ENCODE measurements at regions not wholly inside any gene's neighbourhood (a gene's known extent, or its start where the extent isn't known, plus 50 kb on each side); places are given as distances from the start of the nearest gene placed in this dataset.

DNA sequence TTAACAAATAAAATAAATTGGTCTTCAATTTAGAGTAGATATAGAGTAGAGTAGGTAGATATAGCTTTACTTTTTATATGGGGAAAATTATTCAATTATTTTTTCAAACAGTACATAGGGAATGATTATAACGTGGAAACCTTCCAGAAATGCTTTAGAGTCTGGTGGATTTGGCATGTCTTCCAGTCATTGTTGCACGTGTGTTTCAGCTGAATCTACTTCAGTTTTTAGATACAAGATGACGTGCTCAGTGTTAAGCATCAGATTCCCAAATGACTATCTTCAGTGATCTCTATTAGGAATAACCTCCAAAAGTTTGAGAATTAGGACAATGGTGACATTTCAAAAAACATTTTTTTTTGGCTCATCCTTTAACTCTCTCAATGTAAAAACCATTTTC lies 616.9 kb downstream of the ANKRD50 start:
- no peaks in the 10 kb centered on the region for H3K9me2 ChIP-seq
- TF ChIP-seq FOXJ3 (CRISPR knock-in tag; IDR thresholded peaks at IDR 0.05) = no peak
- no peak for TF ChIP-seq POLR2AphosphoS5 (IDR thresholded peaks at IDR 0.05; ENCODE audit: low read depth, low read length)
- no peak for TF ChIP-seq MXI1 (IDR thresholded peaks at IDR 0.05; ENCODE audit: low read depth, low read length)
- no peak for TF ChIP-seq USF2 (IDR thresholded peaks at IDR 0.05; ENCODE audit: borderline replicate concordance, low read depth, low read length)
- ChIA-PET CTCF (no interaction called here), POLR2A (no interaction called here)
- no peaks in the 10 kb centered on the region for H3K27me3 ChIP-seq (ENCODE audit: insufficient read depth)
- H3K36me3 ChIP-seq (replicated peaks in 1 of 2; ENCODE audit: control insufficient read depth in 1 of 2, insufficient read depth in 2 of 2, low read length in 1 of 2) = no peaks in the 10 kb centered on the region
- H3F3A ChIP-seq (replicated peaks; ENCODE audit: insufficient read depth) = no peaks in the 10 kb centered on the region
- H4K20me1 ChIP-seq (ENCODE audit: insufficient read depth) = no peaks in the 10 kb centered on the region
- no peak overlapping the region for H3K9ac ChIP-seq
- no peaks in the 10 kb centered on the region for H3K4me1 ChIP-seq (ENCODE audit: control insufficient read depth in 1 of 2, insufficient read depth in 2 of 2, low read depth in 1 of 2, low read length in 1 of 2)
- no peak overlapping the region for H3K4me3 ChIP-seq (ENCODE audit: low read depth in 2 of 2, low read length in 1 of 2)
- H3K9me3 ChIP-seq = no peaks in the 10 kb centered on the region
- no peak overlapping the region for H3K4me2 ChIP-seq
- H3K79me2 ChIP-seq (ENCODE audit: insufficient read depth) = no peaks in the 10 kb centered on the region
- WGBS (ENCODE audit: low lambda C conversion rate) = 67% methylated on average over 3 of the region's 3 CpGs
- H3K27ac ChIP-seq (ENCODE audit: low read depth in 2 of 2, low read length in 1 of 2) = no peak overlapping the region
- DNase-seq = no peak
- no peak overlapping the region for H2AFZ ChIP-seq (ENCODE audit: low read depth)

DNA sequence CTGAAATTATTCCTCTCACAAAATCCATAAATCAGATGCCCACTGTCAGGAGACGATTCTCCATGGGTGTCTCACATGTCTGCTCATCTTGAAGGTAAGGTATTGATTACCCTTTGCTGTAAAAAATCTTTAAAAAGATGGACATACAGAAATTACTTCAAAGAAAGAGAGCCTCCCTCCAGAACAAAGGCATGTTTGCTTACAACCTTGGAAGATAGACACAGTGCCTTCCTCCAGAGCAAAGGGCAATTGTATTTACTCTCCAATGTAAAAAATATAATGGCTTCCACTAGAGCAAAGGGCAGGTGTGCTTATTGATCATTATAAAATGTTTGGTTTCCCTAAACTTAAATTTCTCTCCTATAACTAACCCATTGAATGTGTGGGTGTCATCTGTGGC lies 616.2 kb downstream of the ANKRD50 start:
- no peak for DNase-seq
- Histone ChIP-seq H2AFZ (ENCODE audit: low read depth) (no peak overlapping the region), H3K4me2 (no peak overlapping the region), H3K9me3 (no peaks in the 10 kb centered on the region), H3K4me1 (ENCODE audit: control insufficient read depth in 1 of 2, insufficient read depth in 2 of 2, low read depth in 1 of 2, low read length in 1 of 2) (no peaks in the 10 kb centered on the region), H4K20me1 (ENCODE audit: insufficient read depth) (no peaks in the 10 kb centered on the region), H3K4me3 (ENCODE audit: low read depth in 2 of 2, low read length in 1 of 2) (no peak overlapping the region), H3K36me3 (replicated peaks in 1 of 2; ENCODE audit: control insufficient read depth in 1 of 2, insufficient read depth in 2 of 2, low read length in 1 of 2) (no peaks in the 10 kb centered on the region), H3K79me2 (ENCODE audit: insufficient read depth) (no peaks in the 10 kb centered on the region), H3K9me2 (no peaks in the 10 kb centered on the region), H3K27me3 (ENCODE audit: insufficient read depth) (no peaks in the 10 kb centered on the region), H3F3A (replicated peaks; ENCODE audit: insufficient read depth) (no peaks in the 10 kb centered on the region), H3K9ac (no peak overlapping the region), H3K27ac (ENCODE audit: low read depth in 2 of 2, low read length in 1 of 2) (no peak overlapping the region)
- TF ChIP-seq POLR2AphosphoS5 (IDR thresholded peaks at IDR 0.05; ENCODE audit: low read depth, low read length) (no peak), RFX5 (IDR thresholded peaks at IDR 0.05; ENCODE audit: low read length) (no peak), USF1 (IDR thresholded peaks at IDR 0.05; ENCODE audit: borderline replicate concordance, low read depth) (no peak), NRF1 (IDR thresholded peaks at IDR 0.05; ENCODE audit: low read depth, low read length) (no peak), GATA2 (CRISPR knock-in tag; IDR thresholded peaks at IDR 0.05) (no peak), FOXM1 (IDR thresholded peaks at IDR 0.05; ENCODE audit: low read depth) (no peak), NFIC (IDR thresholded peaks at IDR 0.05; ENCODE audit: borderline replicate concordance) (no peak), USF2 (IDR thresholded peaks at IDR 0.05; ENCODE audit: borderline replicate concordance, low read depth, low read length) (no peak), EP300 (IDR thresholded peaks at IDR 0.05; ENCODE audit: borderline replicate concordance in 1 of 2, low read depth in 1 of 2, low read length in 1 of 2) (no peak), TEAD4 (IDR thresholded peaks at IDR 0.05; ENCODE audit: borderline replicate concordance, insufficient read depth) (no peak), MEF2A (IDR thresholded peaks at IDR 0.05; ENCODE audit: borderline replicate concordance, low read depth) (no peak), SIN3A (IDR thresholded peaks at IDR 0.05; ENCODE audit: borderline replicate concordance, low read depth, low read length) (no peak), EZH2phosphoT487 (IDR thresholded peaks at IDR 0.05; ENCODE audit: borderline replicate concordance, low read depth) (no peak), RCOR1 (IDR thresholded peaks at IDR 0.05; ENCODE audit: low read length) (no peak)
- TF ChIP-seq, protein P1, sequence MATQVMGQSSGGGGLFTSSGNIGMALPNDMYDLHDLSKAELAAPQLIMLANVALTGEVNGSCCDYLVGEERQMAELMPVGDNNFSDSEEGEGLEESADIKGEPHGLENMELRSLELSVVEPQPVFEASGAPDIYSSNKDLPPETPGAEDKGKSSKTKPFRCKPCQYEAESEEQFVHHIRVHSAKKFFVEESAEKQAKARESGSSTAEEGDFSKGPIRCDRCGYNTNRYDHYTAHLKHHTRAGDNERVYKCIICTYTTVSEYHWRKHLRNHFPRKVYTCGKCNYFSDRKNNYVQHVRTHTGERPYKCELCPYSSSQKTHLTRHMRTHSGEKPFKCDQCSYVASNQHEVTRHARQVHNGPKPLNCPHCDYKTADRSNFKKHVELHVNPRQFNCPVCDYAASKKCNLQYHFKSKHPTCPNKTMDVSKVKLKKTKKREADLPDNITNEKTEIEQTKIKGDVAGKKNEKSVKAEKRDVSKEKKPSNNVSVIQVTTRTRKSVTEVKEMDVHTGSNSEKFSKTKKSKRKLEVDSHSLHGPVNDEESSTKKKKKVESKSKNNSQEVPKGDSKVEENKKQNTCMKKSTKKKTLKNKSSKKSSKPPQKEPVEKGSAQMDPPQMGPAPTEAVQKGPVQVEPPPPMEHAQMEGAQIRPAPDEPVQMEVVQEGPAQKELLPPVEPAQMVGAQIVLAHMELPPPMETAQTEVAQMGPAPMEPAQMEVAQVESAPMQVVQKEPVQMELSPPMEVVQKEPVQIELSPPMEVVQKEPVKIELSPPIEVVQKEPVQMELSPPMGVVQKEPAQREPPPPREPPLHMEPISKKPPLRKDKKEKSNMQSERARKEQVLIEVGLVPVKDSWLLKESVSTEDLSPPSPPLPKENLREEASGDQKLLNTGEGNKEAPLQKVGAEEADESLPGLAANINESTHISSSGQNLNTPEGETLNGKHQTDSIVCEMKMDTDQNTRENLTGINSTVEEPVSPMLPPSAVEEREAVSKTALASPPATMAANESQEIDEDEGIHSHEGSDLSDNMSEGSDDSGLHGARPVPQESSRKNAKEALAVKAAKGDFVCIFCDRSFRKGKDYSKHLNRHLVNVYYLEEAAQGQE (IDR thresholded peaks at IDR 0.05; ENCODE audit: low read depth, low read length) = no peak
- ChIA-PET CTCF (no interaction called here), POLR2A (no interaction called here)
- 63% methylated on average over 1 of the region's 1 CpG for WGBS (ENCODE audit: low lambda C conversion rate)

Measured in SK-N-SH (cell line).